GM23248 (cell line): ENCODE measurements at regions not wholly inside any gene's neighbourhood (a gene's known extent, or its start where the extent isn't known, plus 50 kb on each side); places are given as distances from the start of the nearest gene placed in this dataset.

Experiments
- EZH2 ChIP-seq: fragments of 200-600 bp; sonication (generic); IDR thresholded peaks from 2 replicates; pipeline ENCODE4 v1.6.1; 2018; ENCODE audit warnings: antibody characterized with exemption, mild to moderate bottlenecking; ENCODE audit not compliant: insufficient read depth, poor library complexity, severe bottlenecking
- EZH2phosphoT487 ChIP-seq: fragments of 200-600 bp; sonication (generic); IDR thresholded peaks from 2 replicates; pipeline ENCODE4 v1.6.1; 2018; ENCODE audit warnings: antibody characterized with exemption, moderate library complexity, mild to moderate bottlenecking, low read depth; ENCODE audit not compliant: insufficient read depth

GRCh38 chr4:103787057-103787456 lies 67.3 kb upstream of the TACR3 start:
- TF ChIP-seq EZH2 (no peak), EZH2phosphoT487 (no peak)
